ENCODE measurements at regions not wholly inside any gene's neighbourhood (a gene's known extent, or its start where the extent isn't known, plus 50 kb on each side); places are given as distances from the start of the nearest gene placed in this dataset.

- Histone ChIP-seq H3K4me1 (ENCODE audit: control insufficient read depth in 4 of 4, insufficient read depth in 4 of 4, low read length in 3 of 4) (no peaks in the 10 kb centered on the region), H3K4me3 (ENCODE audit: low read depth in 1 of 3, low read length in 3 of 3) (no peak overlapping the region), H3K9ac (ENCODE audit: low read depth in 1 of 2, low read length in 2 of 2) (no peak overlapping the region), H3K9me3 (ENCODE audit: control insufficient read depth in 4 of 4, low read length in 3 of 4) (no peaks in the 10 kb centered on the region), H3K27me3 (ENCODE audit: control insufficient read depth in 4 of 4, insufficient read depth in 4 of 4, low read length in 3 of 4) (peaks cover 0 to 12% (median 0%) of the 10 kb centered on the region in 4 donors), H3K27ac (ENCODE audit: low read depth in 1 of 2, low read length in 2 of 2) (no peak overlapping the region), H3K36me3 (ENCODE audit: control insufficient read depth in 4 of 4, insufficient read depth in 3 of 4, low read depth in 1 of 4, low read length in 3 of 4) (no peaks in the 10 kb centered on the region)
- DNase-seq (ENCODE audit: low spot score): no peak
- WGBS: 89% methylated on average over 6 of the region's 6 CpGs
- TF ChIP-seq FOXA1 (IDR thresholded peaks at IDR 0.05) (no peak), SP1 (IDR thresholded peaks at IDR 0.05) (no peak), GABPA (IDR thresholded peaks at IDR 0.05 in 1 of 2, conservative IDR thresholded peaks at IDR 0.05 in 1 of 2) (no peak), MAX (IDR thresholded peaks at IDR 0.05) (no peak), JUND (IDR thresholded peaks at IDR 0.05) (no peak), HNF4A (conservative IDR thresholded peaks at IDR 0.05) (no peak), EGR1 (IDR thresholded peaks at IDR 0.05; ENCODE audit: low read depth in 2 of 2) (no peak), YY1 (IDR thresholded peaks at IDR 0.05) (no peak), ZBTB33 (IDR thresholded peaks at IDR 0.05) (no peak), FOXA2 (IDR thresholded peaks at IDR 0.05) (no peak), HNF4G (IDR thresholded peaks at IDR 0.05) (no peak), RXRA (IDR thresholded peaks at IDR 0.05) (no peak), TAF1 (conservative IDR thresholded peaks at IDR 0.05) (no peak), RAD21 (IDR thresholded peaks at IDR 0.05) (no peak), ATF3 (IDR thresholded peaks at IDR 0.05) (no peak), NR2F2 (IDR thresholded peaks at IDR 0.05) (no peak)
Measured at GRCh38 chr5:71783891-71784290, 64.8 kb downstream of the CARTPT start.

DNA sequence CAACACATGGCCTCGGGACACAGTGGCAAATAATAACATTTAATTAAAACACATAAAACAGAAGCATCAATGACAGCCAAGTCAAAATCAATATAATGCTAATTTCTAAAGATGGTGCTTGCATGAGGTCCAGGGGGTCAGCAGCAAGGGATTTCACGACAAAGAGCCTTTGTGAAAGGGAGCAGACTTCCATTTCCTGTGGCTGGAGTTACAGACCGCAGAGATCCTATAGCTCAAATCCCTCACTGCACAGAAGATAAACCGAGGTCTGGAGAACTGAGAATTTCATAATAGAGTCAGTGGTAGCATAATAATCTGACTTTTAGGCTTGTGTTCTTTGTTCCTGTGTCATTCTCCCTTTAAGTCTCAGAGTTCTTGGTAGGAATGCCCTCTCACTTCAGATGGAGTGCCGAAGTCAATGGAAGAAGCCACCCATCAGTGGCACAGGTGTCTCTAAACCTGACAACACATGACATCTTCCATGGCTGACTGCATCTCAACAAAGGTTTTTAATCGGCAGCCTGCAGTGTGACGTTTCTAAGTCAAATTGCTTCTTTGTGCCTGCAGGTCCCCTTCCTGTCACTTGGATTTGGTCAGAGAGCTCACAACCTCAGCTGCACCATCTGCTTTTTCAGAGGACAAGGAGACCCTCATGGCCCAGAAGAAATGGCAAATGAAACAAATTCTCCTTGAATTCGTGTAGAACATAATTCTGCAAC lies 67.4 kb downstream of the CARTPT start:
- Histone ChIP-seq H3K9me3 (ENCODE audit: control insufficient read depth in 4 of 4, low read length in 3 of 4) (peaks cover 0 to 1% (median 0%) of the 10 kb centered on the region in 4 donors), H3K4me3 (ENCODE audit: low read depth in 1 of 3, low read length in 3 of 3) (no peak overlapping the region), H3K27me3 (ENCODE audit: control insufficient read depth in 4 of 4, insufficient read depth in 4 of 4, low read length in 3 of 4) (peaks cover 0 to 12% (median 0%) of the 10 kb centered on the region in 4 donors), H3K36me3 (ENCODE audit: control insufficient read depth in 4 of 4, insufficient read depth in 3 of 4, low read depth in 1 of 4, low read length in 3 of 4) (no peaks in the 10 kb centered on the region), H3K27ac (ENCODE audit: low read depth in 1 of 2, low read length in 2 of 2) (no peak overlapping the region), H3K4me1 (ENCODE audit: control insufficient read depth in 4 of 4, insufficient read depth in 4 of 4, low read length in 3 of 4) (no peaks in the 10 kb centered on the region), H3K9ac (ENCODE audit: low read depth in 1 of 2, low read length in 2 of 2) (no peak overlapping the region)
- WGBS: 70% methylated on average over 8 of the region's 8 CpGs
- TF ChIP-seq, protein P1, sequence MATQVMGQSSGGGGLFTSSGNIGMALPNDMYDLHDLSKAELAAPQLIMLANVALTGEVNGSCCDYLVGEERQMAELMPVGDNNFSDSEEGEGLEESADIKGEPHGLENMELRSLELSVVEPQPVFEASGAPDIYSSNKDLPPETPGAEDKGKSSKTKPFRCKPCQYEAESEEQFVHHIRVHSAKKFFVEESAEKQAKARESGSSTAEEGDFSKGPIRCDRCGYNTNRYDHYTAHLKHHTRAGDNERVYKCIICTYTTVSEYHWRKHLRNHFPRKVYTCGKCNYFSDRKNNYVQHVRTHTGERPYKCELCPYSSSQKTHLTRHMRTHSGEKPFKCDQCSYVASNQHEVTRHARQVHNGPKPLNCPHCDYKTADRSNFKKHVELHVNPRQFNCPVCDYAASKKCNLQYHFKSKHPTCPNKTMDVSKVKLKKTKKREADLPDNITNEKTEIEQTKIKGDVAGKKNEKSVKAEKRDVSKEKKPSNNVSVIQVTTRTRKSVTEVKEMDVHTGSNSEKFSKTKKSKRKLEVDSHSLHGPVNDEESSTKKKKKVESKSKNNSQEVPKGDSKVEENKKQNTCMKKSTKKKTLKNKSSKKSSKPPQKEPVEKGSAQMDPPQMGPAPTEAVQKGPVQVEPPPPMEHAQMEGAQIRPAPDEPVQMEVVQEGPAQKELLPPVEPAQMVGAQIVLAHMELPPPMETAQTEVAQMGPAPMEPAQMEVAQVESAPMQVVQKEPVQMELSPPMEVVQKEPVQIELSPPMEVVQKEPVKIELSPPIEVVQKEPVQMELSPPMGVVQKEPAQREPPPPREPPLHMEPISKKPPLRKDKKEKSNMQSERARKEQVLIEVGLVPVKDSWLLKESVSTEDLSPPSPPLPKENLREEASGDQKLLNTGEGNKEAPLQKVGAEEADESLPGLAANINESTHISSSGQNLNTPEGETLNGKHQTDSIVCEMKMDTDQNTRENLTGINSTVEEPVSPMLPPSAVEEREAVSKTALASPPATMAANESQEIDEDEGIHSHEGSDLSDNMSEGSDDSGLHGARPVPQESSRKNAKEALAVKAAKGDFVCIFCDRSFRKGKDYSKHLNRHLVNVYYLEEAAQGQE (IDR thresholded peaks at IDR 0.05): no peak
- TF ChIP-seq GABPA (IDR thresholded peaks at IDR 0.05 in 1 of 2, conservative IDR thresholded peaks at IDR 0.05 in 1 of 2): no peak
- no peak for TF ChIP-seq RXRA (IDR thresholded peaks at IDR 0.05)
- TF ChIP-seq ZBTB33 (IDR thresholded peaks at IDR 0.05): no peak
- no peak for TF ChIP-seq JUND (IDR thresholded peaks at IDR 0.05)
- TF ChIP-seq HNF4A (conservative IDR thresholded peaks at IDR 0.05): no peak
- TF ChIP-seq, protein P2, sequence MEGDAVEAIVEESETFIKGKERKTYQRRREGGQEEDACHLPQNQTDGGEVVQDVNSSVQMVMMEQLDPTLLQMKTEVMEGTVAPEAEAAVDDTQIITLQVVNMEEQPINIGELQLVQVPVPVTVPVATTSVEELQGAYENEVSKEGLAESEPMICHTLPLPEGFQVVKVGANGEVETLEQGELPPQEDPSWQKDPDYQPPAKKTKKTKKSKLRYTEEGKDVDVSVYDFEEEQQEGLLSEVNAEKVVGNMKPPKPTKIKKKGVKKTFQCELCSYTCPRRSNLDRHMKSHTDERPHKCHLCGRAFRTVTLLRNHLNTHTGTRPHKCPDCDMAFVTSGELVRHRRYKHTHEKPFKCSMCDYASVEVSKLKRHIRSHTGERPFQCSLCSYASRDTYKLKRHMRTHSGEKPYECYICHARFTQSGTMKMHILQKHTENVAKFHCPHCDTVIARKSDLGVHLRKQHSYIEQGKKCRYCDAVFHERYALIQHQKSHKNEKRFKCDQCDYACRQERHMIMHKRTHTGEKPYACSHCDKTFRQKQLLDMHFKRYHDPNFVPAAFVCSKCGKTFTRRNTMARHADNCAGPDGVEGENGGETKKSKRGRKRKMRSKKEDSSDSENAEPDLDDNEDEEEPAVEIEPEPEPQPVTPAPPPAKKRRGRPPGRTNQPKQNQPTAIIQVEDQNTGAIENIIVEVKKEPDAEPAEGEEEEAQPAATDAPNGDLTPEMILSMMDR (IDR thresholded peaks at IDR 0.05; ENCODE audit: low read depth, low read length, missing input control): no peak
- no peak for TF ChIP-seq EGR1 (IDR thresholded peaks at IDR 0.05; ENCODE audit: low read depth in 2 of 2)
- DNase-seq (ENCODE audit: low spot score): no peak
